Gastrocnemius medialis (tissue), 4 donors: ENCODE measurements at regions not wholly inside any gene's neighbourhood (a gene's known extent, or its start where the extent isn't known, plus 50 kb on each side); places are given as distances from the start of the nearest gene placed in this dataset.

Experiments used
- POLR2A ChIP-seq, 2 donors: fragments of 450-650 bp; IDR thresholded peaks; one replicate each; pipeline ENCODE4 v1.6.1; 2017; ENCODE audit warnings: antibody characterized with exemption in 2 of 2, mild to moderate bottlenecking in 2 of 2, moderate library complexity in 2 of 2
- TF ChIP-seq, protein P1 (sequence below), 5 experiments: fragments of 450-650 bp in 3 of 5; fragments of 200-600 bp in 2 of 5; sonication (generic) in 2 of 5; IDR thresholded peaks in 4 of 5; conservative IDR thresholded peaks in 1 of 5; 1 replicate in 4 of 5; 2 replicates in 1 of 5; pipeline ENCODE4 v1.5.1; 2016 to 2019; ENCODE audit warnings: antibody characterized with exemption in 5 of 5, mild to moderate bottlenecking in 3 of 5, moderate library complexity in 3 of 5

DNA sequence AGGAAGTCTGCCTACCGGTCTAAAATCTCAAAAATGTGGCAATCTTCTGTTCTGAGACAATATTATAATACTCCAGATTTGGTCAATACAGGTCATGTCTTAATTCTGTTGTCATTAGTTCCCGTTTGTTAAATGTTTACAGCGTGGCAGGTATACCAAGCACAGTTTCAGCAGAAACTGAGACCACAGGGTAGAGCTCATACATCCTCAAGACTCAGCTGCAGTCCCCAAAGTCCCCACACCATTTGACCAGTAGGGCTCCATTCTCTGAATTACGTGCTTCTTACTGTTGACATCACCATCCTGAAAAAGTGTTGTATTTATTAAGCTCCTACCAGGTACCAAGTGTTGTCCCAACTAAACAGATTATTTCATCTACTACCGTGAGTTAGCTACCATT is 157.1 kb downstream of the MC4R start:
- TF ChIP-seq, protein P1, sequence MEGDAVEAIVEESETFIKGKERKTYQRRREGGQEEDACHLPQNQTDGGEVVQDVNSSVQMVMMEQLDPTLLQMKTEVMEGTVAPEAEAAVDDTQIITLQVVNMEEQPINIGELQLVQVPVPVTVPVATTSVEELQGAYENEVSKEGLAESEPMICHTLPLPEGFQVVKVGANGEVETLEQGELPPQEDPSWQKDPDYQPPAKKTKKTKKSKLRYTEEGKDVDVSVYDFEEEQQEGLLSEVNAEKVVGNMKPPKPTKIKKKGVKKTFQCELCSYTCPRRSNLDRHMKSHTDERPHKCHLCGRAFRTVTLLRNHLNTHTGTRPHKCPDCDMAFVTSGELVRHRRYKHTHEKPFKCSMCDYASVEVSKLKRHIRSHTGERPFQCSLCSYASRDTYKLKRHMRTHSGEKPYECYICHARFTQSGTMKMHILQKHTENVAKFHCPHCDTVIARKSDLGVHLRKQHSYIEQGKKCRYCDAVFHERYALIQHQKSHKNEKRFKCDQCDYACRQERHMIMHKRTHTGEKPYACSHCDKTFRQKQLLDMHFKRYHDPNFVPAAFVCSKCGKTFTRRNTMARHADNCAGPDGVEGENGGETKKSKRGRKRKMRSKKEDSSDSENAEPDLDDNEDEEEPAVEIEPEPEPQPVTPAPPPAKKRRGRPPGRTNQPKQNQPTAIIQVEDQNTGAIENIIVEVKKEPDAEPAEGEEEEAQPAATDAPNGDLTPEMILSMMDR (IDR thresholded peaks at IDR 0.05 in 4 of 5, conservative IDR thresholded peaks at IDR 0.05 in 1 of 5): no peak
- TF ChIP-seq POLR2A (IDR thresholded peaks at IDR 0.05): no peak
